Astrocyte of the cerebellum (primary cell): ENCODE measurements at regions not wholly inside any gene's neighbourhood (a gene's known extent, or its start where the extent isn't known, plus 50 kb on each side); places are given as distances from the start of the nearest gene placed in this dataset.

ENCODE experiments used
- DNase-seq: peaks from one replicate; pipeline ENCODE4 v3.0.0-alpha.2; 2011; ENCODE audit warnings: low read depth
- H3K4me3 ChIP-seq: 2 replicates; pipeline ENCODE4 v1.5.1; 2011; ENCODE audit warnings: mild to moderate bottlenecking, low read depth, low read length, moderate library complexity
- CTCF ChIP-seq: IDR thresholded peaks from 2 replicates; pipeline ENCODE4 v1.5.1; 2012; ENCODE audit warnings: low read length, low read depth, moderate library complexity, mild to moderate bottlenecking; ENCODE audit errors: missing control alignments
- in situ Hi-C: cut with HindIII; loops from 2 replicates; pipeline ENCODE4 v1.10.0; 2017; ENCODE audit warnings: low sequenced_read_pairs

- in situ Hi-C loops = no loop called here
- TF ChIP-seq CTCF = no peak
- no peak for DNase-seq
- no peak overlapping the region for H3K4me3 ChIP-seq
Observed at GRCh38 chr3:3693593-3693992, 105.6 kb upstream of the LRRN1 start.

DNA sequence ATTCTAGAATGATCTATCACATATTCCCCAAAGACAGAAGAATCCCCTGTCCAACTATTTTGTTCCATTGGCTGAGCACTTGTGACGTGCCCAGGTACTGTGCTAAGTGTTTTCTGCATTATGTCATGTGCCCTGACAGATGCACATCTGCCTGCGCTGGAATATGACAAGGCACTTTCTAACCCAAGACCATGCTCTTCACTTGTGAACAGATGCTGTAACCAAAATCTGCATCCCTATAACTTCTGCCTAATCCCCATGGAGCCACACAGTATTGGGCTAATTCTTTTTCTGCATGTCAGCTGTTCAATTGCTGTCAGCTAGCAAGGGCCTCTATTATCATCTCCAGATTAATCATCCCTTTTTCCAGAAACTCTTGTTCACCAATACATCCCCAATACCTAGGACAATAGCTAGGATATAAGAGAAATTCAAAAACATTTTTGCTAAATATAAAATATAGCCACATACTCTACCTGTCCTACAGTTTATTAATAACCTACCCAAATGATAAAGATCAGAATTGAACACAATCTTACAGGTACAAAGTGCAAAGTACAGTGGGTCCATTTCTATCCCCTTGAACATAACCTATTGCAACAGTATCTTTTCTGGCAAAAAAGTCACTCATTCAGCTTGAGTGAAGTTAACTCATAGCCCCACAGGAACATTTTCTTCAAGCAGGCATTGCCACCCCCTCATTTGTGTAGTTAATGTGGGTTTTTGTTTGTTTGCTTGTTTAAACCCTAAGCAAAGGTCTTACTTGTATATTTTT is 109.4 kb upstream of the LRRN1 start:
- no peak for TF ChIP-seq CTCF

DNA sequence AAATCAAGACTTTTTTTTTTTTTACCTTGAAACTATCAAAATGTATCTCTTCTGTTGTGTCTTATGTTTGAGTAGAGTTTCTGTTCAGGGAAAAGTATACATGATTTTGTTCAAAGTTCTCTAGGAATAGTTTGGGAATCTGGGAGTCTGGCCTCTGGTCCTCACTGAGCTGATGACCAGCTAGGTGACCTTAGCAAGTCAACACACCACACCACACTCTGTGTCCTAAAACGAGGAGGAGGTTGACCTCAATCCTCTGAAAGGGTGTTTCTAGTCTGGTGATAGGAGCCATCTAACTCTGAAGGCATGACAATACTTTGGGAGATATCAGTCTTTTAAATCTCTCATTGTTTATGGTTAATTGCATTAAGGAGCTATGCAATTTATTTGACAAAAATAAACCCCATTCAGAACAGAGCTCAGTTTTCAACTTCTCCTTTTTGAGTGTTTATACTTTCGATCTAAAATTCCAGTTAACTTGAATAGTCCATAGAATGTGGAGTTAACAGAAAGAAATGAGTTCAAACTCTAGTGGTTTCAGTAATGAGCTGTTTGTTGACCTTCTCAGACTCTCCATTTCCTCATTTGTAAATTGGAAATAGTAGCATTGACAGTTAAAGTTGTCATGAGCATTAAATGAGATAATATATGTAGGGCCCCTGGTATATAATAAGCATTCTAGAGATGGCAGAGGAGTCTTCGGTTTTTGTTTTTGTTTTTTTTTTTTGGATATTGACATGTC is 112.2 kb upstream of the LRRN1 start:
- TF ChIP-seq CTCF = no peak
- H3K4me3 ChIP-seq = no peak overlapping the region
- in situ Hi-C loops = no loop called here
- no peak for DNase-seq

More for the DNA sequence above, 109.4 kb upstream of the LRRN1 start:
- H3K4me3 ChIP-seq = no peak overlapping the region
- no peak for DNase-seq
- in situ Hi-C loops = no loop called here

DNA sequence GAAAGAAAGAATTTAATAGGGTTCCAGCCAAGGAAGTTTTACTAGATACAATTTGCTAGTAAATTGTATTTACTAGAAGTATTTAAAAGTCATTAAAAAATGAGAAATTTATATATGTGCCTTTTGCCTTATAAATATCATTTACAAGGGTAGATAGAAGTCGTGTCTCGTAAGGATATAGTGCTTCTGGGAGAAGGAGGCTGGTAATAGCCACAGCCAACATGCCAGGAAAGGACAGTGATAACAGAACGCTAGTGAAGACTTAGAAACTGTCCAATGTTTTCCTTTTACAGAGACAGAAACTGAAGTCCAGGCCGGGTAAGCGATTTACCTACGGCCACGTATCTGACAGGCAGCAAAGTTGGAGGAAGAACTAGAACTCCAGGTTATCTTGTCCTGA is 113.5 kb upstream of the LRRN1 start:
- in situ Hi-C loops = no loop called here
- no peak overlapping the region for H3K4me3 ChIP-seq
- no peak for DNase-seq
- no peak for TF ChIP-seq CTCF

DNA sequence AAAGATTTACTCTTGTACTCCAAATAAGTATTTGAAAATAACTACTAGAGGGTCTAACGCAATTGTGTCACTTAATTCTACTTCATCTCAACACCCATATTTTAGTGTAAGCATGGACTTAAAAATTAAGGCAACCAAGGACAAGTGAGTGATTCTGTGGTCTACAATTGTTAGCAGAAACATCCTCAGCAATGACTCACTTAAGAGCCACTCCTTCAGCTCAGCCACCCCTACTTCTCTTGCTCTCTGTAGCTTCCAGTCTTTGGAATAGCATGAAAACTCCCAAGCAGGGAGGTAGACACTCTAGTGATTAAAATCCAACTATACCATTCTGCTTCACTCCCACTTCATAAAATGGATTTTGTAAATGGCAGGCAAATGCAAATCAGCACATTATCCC is 116.0 kb upstream of the LRRN1 start:
- no peak overlapping the region for H3K4me3 ChIP-seq
- in situ Hi-C loops = no loop called here
- DNase-seq = peak; percentile 23
- TF ChIP-seq CTCF = no peak

DNA sequence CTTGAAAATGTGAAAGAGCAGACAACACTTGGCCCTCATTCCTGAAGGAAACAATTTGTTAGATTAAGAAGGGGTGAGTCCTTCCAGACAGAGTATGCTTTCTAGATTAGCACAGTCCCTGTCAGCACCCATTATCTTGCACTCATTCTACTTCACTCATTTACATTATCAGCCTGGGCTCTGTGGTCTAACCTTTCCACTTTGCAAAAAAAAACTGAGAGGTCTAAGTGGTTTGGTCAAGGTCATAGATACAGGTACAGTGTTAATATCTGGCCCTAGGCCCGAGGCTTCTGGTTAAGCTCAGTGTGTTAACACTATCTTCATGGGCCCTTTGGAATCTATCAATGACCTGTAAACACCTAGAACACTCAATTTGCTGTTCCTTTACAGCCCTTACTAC is 123.4 kb upstream of the LRRN1 start:
- DNase-seq = no peak
- in situ Hi-C loops = no loop called here
- TF ChIP-seq CTCF = no peak
- no peak overlapping the region for H3K4me3 ChIP-seq
